GM10266 (cell line): ENCODE measurements at regions not wholly inside any gene's neighbourhood (a gene's known extent, or its start where the extent isn't known, plus 50 kb on each side); places are given as distances from the start of the nearest gene placed in this dataset.

Experiments used
- DNase-seq: peaks from one replicate; pipeline ENCODE4 v3.0.0; 2012; ENCODE audit errors: extremely low spot score
- TF ChIP-seq, protein P1 (sequence below): IDR thresholded peaks from 2 replicates; pipeline ENCODE4 v1.5.1; 2012; ENCODE audit warnings: mild to moderate bottlenecking, low read depth; ENCODE audit not compliant: control insufficient read depth, insufficient read depth; ENCODE audit errors: missing control alignments

DNA sequence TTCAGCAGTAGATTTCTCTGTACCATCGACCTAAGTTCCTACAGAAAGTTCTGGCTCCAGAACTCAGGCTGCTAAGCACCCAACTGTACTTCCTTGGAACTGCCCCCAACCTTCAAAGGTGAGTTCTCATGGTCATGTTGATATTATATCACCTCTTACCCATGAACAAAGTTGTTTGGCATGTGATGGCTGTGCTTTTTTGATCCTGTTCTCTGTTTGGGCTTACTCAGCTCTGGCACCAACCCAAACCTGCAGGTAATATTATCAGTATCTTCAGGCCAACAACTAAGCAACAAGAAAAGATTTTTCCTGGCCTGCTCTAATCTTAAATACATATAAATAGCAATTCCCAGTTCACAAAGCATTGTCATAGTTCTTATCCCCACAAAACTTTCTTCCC is 318.7 kb upstream of the LMCD1 start:
- TF ChIP-seq, protein P1, sequence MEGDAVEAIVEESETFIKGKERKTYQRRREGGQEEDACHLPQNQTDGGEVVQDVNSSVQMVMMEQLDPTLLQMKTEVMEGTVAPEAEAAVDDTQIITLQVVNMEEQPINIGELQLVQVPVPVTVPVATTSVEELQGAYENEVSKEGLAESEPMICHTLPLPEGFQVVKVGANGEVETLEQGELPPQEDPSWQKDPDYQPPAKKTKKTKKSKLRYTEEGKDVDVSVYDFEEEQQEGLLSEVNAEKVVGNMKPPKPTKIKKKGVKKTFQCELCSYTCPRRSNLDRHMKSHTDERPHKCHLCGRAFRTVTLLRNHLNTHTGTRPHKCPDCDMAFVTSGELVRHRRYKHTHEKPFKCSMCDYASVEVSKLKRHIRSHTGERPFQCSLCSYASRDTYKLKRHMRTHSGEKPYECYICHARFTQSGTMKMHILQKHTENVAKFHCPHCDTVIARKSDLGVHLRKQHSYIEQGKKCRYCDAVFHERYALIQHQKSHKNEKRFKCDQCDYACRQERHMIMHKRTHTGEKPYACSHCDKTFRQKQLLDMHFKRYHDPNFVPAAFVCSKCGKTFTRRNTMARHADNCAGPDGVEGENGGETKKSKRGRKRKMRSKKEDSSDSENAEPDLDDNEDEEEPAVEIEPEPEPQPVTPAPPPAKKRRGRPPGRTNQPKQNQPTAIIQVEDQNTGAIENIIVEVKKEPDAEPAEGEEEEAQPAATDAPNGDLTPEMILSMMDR: no peak
- no peak for DNase-seq

DNA sequence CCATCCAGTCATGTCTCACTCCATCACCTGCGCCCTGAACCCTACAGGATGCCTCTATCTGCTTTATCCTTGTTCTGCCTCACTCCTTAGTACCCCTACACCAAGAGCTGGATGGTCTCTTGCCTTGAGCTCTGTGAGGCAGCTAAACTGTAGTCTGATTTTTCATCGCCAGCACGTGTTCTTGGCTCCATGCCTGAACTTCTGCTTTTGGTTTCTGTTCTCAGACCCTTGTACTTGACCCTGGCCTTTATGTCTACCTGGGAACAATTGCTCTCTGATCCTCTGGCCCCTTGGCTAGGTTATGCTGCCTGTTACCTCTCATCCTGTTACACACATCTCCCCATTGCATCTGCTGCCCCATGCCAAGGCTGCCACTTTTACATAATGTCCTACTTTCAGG is 318.0 kb upstream of the LMCD1 start:
- no peak for DNase-seq
- TF ChIP-seq, protein P1: no peak

DNA sequence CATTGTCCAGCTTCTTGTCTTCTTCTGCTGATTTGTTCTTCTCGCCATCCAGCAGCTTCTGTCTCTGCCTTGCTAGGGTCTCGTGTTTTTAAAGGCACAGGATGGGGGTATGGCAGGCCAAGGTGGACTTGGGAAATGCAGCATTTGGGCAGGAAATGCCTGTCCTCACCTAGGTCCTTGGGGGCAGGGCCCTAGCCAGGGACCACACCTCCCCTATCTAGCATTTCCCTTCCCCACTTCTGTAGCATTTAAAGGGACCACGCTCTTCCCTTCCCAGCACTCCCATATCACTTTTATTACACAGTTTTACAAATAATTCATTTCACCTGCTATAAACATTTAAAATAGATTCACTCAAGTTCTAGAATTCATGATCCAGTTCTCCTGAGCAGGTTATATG is 315.4 kb upstream of the LMCD1 start:
- no peak for DNase-seq

DNA sequence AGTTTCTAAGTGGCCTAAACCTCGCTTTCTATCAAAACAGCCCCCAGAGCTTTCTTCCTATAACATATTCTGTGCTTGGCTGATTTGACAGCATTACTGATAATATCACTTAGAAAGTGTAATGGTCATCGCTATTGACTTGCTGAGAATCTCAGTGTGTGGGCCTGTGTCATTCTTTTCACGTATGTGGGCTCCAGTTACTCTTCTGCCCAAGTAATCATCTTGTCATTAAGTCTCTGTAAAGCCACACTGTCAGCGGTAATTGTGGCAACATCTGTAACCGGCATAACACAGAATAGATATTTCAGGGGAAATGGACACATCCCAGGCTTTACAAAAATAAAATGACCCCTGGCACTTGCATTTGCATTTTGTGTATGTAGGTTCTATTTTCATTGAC is 313.6 kb upstream of the LMCD1 start:
- DNase-seq: no peak
- TF ChIP-seq, protein P1: no peak

More for the DNA sequence above, 315.4 kb upstream of the LMCD1 start:
- TF ChIP-seq, protein P1: no peak

DNA sequence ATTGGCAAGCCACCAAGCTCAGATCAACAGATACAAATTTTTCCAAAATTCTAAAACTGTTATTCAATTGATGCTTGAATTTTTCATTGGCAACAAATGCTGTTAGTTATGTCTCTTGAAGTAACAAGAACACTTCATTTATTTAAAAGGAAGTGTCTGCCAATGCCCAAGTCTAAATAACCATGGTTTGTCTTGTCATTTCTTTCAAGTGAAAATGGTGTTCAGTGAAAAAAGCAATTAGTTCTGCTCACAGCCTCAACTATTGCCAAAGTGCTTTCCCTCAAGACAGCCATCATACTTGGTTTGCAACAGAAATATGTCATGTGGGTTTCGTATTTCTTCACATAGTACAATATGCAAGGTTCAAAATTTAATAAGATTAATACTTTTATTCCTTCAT is 312.6 kb upstream of the LMCD1 start:
- DNase-seq: no peak

DNA sequence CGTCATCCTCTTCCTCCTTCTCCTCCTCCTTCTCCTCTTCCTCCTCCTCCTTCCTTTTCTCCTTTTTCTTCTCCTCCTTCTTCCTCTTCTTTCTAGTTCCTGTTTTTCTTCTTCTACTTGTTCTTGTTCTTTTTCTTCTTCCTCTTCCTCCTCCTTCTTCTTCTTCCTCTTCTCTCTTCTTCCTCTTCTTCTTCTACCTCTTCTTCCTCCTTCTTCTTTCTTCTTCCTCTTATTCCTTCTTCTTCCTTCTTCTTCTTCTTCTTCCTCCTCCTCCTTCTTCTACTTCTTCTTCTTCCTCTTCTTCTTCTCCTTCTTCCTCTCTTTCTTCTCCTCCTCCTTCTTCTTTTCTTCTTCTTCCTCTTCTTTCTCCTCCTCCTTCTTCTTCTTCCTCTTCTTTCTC is 310.2 kb upstream of the LMCD1 start:
- TF ChIP-seq, protein P1: no peak
- DNase-seq: no peak

More for the DNA sequence above, 312.6 kb upstream of the LMCD1 start:
- TF ChIP-seq, protein P1: no peak

DNA sequence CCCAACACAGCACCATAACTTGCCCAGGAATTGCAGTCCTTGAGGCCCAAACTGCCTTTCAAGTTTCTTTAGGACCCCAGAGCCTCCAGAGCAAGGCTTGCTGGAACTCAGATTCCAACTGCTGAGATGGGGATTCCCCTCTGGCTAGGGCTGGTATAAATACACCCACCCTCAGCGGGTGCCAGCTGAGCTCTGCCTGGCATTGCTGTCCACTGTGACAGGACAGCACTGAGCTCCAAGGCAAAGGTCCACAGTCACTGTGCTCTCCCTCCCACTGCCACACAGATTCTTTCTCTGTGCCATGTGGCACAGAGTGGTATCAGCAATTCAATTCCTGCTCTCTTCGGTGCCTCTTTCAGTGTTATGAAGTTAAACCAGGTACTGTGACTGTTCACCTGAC is 304.2 kb upstream of the LMCD1 start:
- no peak for DNase-seq
- TF ChIP-seq, protein P1: no peak

DNA sequence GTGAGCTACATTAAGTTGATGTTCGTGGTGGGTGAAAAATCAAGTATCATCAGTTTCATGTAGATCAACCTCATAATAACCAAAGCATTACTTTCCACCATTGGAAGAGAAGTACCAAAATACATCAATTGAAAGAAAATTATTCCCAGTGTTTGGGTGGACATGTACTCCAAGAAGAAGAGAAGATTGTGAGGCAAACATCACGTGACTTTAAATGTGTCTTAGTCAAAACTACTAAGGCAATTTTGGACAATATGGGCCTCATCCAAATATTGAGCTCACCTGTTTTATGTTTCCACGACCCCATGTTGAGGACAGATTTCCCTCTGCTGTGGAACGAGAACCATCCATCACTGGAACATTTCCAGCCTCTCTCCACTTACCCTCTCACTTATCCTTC is 303.0 kb upstream of the LMCD1 start:
- DNase-seq: no peak
- TF ChIP-seq, protein P1: no peak
